ENCODE measurements at regions not wholly inside any gene's neighbourhood (a gene's known extent, or its start where the extent isn't known, plus 50 kb on each side); places are given as distances from the start of the nearest gene placed in this dataset.
"Not testable (repeated sequence)": the region's sequence is repeated elsewhere in the genome, so short reads cannot be mapped to it uniquely, and the experiment has no call there.

DNA sequence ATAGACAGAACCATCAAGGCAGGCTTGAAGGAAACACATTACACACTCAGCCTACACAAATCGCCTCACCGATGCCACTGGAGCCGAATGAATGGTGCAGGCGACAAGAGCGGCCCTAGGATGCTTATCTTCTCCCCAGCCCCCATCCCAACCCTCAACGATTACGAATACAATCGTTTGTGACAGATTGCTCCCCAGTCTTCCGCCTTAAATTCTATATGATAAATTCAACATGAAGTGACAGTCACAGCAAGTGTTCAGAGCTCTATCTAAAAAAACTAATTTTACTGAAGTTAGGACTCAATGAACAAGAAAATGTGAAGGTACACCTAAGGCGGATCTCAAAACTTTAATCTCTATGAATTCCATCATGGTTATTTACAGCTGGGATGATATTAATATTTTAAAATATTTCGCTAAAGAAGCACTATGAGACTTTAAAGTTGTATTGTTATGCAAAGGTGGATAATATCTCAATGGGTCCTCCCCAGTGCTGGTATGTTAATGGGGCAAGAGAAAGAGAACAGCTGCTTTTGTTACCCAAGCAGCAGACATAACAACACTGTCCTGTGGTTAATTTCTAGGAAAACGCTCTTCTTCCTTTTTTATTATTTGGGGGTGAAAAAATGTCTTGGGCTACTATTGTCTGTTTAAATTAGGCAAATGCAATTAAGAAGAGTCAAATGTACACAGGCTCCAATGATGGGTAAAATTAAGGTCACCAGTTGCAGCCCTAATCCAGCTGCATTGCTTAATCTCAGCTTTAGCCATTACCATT, 147.6 kb upstream of the NR2F2 start:
- DNase-seq (ENCODE audit: low spot score) = no peak

- DNase-seq (ENCODE audit: low spot score) = no peak
Measured at GRCh38 chr15:96183514-96183850, 147.0 kb upstream of the NR2F2 start.

GRCh38 chr15:96183867-96184266, 146.6 kb upstream of the NR2F2 start:
- DNase-seq (ENCODE audit: low spot score) = no peak

DNA sequence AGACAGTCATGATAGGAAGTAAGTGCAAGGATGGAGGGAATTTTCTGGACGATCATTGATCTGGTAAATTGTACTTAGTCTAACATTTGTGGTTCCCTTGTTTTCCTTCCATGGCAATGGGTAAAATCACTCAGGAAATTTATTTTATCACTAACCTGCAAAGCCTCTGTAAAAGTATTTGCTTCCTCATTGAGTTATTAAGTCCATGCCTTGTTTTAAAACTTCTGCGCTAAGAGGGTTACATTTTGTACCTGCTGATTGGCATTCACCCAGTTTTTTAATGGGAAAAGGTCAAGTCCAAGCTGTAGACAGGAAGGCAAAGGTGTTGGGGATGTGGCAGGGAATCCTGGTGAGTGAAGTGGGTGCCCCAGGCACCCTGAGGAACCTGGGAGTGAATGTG, 146.2 kb upstream of the NR2F2 start:
- DNase-seq (ENCODE audit: low spot score) = no peak

DNA sequence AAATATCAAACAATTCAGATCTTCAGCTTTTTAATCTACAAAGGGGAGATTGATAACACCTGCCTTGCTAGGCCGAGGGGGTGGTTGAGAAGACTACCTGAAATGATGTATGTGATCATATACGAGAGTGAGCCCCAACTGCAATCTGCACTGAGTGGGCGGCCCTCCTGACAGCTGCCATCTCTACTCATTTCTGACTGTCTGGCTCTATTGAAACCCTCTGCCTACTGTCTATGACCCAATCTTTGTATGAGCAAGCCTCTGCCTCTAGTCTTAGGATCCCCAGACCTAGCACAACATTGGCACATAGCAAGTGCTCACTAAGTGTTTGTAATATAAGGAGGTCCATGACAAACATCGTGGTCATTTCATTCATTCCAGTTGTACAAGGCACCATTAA, 144.4 kb upstream of the NR2F2 start:
- no peak for DNase-seq (ENCODE audit: low spot score)

DNA sequence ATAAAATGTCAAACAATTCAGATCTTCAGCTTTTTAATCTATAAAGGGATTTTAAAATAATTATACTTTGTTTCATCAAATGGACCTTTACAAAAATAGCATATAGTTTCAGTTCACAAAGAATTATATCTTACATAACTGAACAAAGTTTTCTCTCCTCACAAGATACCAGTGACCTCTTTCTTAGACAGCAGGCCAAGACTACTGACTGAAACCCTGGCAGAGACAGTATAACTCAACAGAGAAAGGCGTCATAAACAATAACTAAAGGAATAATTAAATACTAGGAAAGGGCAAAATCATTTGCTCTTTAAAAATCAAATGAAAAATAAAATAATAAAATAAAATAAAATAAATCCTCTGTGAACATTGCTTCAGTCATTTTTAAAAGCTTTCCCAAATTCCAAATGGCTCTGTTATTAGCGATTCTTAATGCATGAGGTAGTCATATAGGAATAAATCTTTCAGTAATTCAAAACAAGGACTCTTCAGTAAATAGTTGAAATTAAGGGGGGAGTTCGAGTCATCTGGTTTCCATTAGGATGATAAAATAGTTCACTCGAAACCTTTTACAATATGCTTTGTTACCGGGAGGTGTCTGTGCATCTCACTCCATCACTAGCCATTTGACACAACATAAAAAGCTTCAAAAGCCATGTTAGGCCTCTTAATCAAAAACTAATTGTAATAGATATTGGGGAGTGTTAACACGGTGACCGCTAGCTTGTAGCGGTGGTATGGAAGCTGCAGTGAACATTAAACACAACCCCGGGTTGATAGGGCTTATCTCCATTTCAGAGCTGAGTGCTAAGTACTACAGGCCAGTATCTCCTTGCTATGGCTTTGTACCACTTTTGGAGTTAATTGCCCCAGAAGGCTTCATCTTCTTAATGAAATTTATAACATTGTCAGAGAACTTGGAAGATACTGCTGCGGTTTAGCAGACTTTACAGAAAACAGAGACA, 142.9 kb upstream of the NR2F2 start:
- DNase-seq (ENCODE audit: low spot score) = no peak

- DNase-seq (ENCODE audit: low spot score) = no peak
Measured at GRCh38 chr15:96197721-96198120, 132.8 kb upstream of the NR2F2 start.

DNA sequence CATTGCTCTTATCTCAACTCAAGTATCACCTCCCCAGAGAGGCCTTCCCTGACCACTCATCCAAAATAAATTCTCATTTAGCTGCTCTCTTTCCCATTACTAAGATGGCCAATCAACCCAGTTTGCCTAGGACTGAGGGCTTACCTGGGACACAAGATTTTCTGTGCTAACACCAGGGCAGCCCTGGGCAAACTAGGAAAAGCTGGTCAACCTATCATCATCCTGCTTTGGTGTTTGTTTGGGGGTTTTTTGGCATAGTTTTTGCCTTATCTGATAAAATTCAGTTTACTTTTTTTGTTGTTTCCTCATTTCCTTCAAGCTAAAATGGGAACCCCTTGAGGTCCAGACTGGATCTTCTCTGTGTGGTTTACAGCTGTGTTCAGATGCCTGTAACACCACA, 131.4 kb upstream of the NR2F2 start:
- DNase-seq (ENCODE audit: low spot score) = no peak

DNA sequence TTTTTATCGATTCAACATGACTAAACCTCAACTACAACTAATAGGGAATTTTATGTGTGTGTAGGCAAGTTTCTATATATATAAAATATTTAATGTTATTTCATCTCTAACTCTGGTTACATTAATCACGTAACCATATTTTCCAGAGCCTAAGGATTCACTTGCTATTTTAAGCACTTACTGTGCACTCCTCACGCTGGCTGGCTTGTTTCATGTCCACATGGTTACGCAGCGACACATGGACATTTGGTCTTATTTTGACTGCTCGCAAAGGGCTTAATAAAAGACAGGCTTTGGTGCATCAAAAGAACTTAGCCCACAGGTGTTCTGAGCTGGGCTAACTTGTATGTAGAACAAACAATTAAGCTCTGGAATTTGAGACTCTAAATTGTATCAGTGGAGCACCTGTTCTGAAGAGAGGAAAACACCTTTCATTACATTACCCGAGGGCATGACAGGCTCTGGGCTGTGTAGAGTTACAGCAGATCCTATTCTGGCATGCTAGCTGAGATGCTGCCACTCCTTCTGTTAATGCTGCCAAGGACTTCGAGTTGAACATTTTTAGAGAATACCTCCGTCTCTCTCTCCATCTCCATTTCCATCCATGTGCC, 130.0 kb upstream of the NR2F2 start:
- no peak for DNase-seq (ENCODE audit: low spot score)

- no peak for DNase-seq (ENCODE audit: low spot score)
Measured at GRCh38 chr15:96201696-96202095, 128.8 kb upstream of the NR2F2 start.

- not testable (repeated sequence) for DNase-seq (ENCODE audit: low spot score)
Measured at GRCh38 chr15:96205588-96205987, 124.9 kb upstream of the NR2F2 start.

GRCh38 chr15:96207377-96208006, 123.0 kb upstream of the NR2F2 start:
- no peak for DNase-seq (ENCODE audit: low spot score)

DNA sequence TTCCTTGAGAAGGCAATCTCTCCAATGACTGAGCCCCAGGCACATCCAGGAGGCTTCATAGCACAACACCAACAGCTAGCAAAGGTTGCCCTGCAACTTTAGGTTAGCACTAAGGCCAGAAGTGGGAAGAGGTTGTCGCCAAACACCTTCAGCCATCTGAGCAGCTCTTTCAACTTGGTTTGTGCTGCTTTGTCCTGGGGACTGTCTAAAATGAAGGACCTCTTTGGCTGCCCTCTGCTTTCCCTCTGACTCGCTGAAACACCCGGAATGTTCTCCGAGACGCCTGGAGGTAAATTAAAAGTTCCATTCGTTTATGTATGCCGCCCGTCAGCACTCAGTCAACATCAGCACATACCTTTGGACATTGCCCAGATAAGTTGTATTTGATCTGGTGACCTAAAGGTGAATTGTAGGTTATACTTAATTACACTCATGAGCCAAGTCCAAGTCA, 121.2 kb upstream of the NR2F2 start:
- DNase-seq (ENCODE audit: low spot score) = no peak

GRCh38 chr15:96213045-96213444, 117.5 kb upstream of the NR2F2 start:
- no peak for DNase-seq (ENCODE audit: low spot score)

DNA sequence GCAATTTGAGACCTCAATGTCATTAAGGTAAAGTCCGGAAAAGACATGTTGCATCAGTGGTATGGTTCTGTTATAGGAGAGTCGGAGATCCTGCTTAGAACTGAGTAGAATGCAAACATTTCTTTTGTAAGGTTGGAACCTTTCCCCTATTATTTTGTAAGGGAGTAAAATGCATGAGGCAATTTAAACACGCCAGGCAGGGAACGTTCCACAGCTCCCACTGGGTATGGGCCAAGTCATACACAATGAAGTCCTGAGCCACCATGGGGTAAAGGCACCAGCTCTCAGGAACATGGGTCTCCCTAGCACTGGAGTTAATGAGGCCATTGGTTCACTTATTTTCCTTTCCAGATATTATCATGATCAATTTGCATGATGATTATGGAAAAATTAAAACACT, 116.6 kb upstream of the NR2F2 start:
- no peak for DNase-seq (ENCODE audit: low spot score)

GRCh38 chr15:96216481-96216880, 114.0 kb upstream of the NR2F2 start:
- DNase-seq (ENCODE audit: low spot score) = not testable (repeated sequence)

DNA sequence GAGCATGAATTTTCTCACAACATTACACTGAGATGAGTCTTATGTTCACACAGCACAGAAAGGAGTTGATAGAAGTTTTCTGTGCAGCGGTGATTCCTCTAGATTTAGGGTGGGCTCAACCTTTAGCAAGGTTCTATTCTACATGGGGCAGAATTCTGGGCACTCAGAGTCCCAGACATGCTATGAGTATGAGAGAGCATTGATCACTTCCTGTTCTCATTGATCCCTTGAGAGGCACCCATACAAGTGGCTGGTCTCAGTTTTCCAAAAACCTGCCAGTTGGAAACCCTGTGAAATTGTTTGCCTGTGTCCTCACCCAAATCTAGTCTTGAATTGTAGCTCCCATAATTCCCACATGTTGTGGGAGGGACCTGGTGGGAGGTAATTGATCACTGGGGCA, 112.5 kb upstream of the NR2F2 start:
- DNase-seq (ENCODE audit: low spot score) = no peak

- DNase-seq (ENCODE audit: low spot score) = no peak
Measured at GRCh38 chr15:96218623-96219455, 111.7 kb upstream of the NR2F2 start.

DNA sequence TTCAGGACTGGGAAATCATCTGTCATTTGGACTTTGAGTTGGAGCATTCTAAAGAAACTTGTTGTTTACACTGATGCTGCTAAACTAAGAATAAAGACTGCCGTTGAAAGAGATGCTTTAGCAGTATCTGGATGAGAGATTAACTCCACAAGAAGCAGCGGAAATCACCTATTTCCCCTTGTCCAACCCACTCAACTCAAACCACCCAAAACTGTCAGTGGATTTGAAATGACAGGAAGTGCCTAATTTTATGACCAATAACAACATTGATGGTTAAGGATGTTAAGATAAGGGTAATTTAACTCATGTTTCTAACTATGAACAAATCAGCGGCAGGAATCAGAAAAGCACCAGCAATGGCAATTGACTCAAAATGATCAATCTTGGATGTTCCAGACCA, 110.8 kb upstream of the NR2F2 start:
- DNase-seq (ENCODE audit: low spot score) = no peak

DNA sequence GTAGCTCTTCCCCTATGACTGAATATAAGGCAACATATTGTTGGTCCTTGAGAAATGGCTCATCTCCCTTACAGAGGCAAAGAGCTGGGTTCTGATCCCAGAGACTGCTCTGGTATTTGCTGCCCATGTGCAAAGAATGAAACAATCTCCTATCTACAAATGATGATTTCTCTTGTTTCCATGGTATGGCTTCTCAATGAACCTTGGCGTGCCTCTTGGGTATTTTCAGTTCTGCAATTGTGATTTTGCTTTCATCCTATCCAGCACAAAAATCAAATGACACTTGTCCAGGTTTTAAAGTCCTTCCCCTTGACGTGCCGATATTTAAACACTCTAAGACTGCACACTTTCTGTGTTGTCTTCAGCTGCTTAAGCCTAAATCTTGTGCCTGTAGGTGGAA, 109.8 kb upstream of the NR2F2 start:
- no peak for DNase-seq (ENCODE audit: low spot score)

- no peak for DNase-seq (ENCODE audit: low spot score)
Measured at GRCh38 chr15:96222981-96223380, 107.5 kb upstream of the NR2F2 start.

All from globus pallidus (tissue), 1 donor.